Endothelial cell of umbilical vein (primary cell): ENCODE measurements at regions not wholly inside any gene's neighbourhood (a gene's known extent, or its start where the extent isn't known, plus 50 kb on each side); places are given as distances from the start of the nearest gene placed in this dataset.

Experiments
- BruUV-seq: library from RNA; stranded (reverse); fragments of 400-500 nt; replicated peaks from 2 replicates; lab custom pipeline; 2021; lab: Mats Ljungman, UMichigan
- CTCF ChIA-PET: fragments of 300-600, 350-600 bp; sonication (Branson Sonifier 250); formaldehyde crosslinking; loops from one replicate; lab custom pipeline; 2021; ENCODE audit warnings: antibody characterized with exemption, inconsistent platforms; lab: Charles Lee
- POLR2A ChIA-PET: fragments of 300-600, 350-600 bp; sonication (Branson Sonifier 250); formaldehyde crosslinking; loops from one replicate; lab custom pipeline; 2021; ENCODE audit warnings: antibody characterized with exemption, inconsistent platforms; lab: Charles Lee
- DNase-seq: peaks from one replicate; pipeline ENCODE4 v3.0.0-alpha.2; 2011; ENCODE audit warnings: low read depth, low spot score
- FAIRE-seq: peaks from 2 replicates; lab custom pipeline; 2011; peaks lifted over from hg19 to GRCh38; lab: Jason Lieb, UNC
- H2AFZ ChIP-seq: 2 replicates; pipeline ENCODE4 v1.6.0; 2012; ENCODE audit warnings: low read depth, low read length, control low read depth, inconsistent platforms
- H3K27ac ChIP-seq: 2 replicates; pipeline ENCODE4 v1.5.1; 2011; ENCODE audit warnings: low read depth, mild to moderate bottlenecking, control low read depth, low read length, moderate library complexity; ENCODE audit not compliant: insufficient read depth
- H3K27me3 ChIP-seq, 2 experiments: 2 replicates each; pipeline versions ENCODE4 v1.6.0 to v1.6.1; 2011; ENCODE audit warnings: low read length in 2 of 2, mixed read lengths in 1 of 2; ENCODE audit not compliant: control insufficient read depth in 2 of 2, insufficient read depth in 2 of 2
- H3K36me3 ChIP-seq, 2 experiments: 2 replicates in 1 of 2; 3 replicates in 1 of 2; pipeline ENCODE4 v1.5.1; 2011; ENCODE audit warnings: low read length in 2 of 2, mild to moderate bottlenecking in 1 of 2, moderate library complexity in 1 of 2; ENCODE audit not compliant: control insufficient read depth in 2 of 2, insufficient read depth in 2 of 2; ENCODE audit errors: extremely low read depth in 1 of 2
- H3K4me1 ChIP-seq: 3 replicates; pipeline ENCODE4 v1.5.1; 2011; ENCODE audit warnings: mild to moderate bottlenecking, low read length; ENCODE audit not compliant: control insufficient read depth, insufficient read depth; ENCODE audit errors: extremely low read depth
- H3K4me2 ChIP-seq: 2 replicates; pipeline ENCODE4 v1.6.1; 2011; ENCODE audit warnings: low read length, control low read depth, mixed read lengths; ENCODE audit not compliant: insufficient read depth
- H3K4me3 ChIP-seq, 3 experiments: fragments of 200-600 bp in 1 of 3; sonication (generic), shearing (Covaris generic) in 1 of 3; replicated peaks in 1 of 3; 2 replicates each; pipeline ENCODE4 v1.5.1; 2011 to 2016; ENCODE audit warnings: control low read depth in 3 of 3, low read length in 3 of 3, mild to moderate bottlenecking in 2 of 3, inconsistent platforms in 1 of 3, low read depth in 1 of 3, moderate library complexity in 1 of 3; ENCODE audit not compliant: insufficient read depth in 1 of 3
- H3K79me2 ChIP-seq: 2 replicates; pipeline ENCODE4 v1.6.0; 2012; ENCODE audit warnings: low read length, inconsistent platforms; ENCODE audit not compliant: control insufficient read depth, insufficient read depth
- H3K9ac ChIP-seq: replicated peaks from 2 replicates; pipeline ENCODE3; 2011; ENCODE audit warnings: low read length, control low read depth; ENCODE audit not compliant: insufficient read depth; ENCODE audit errors: extremely low read depth
- H3K9me1 ChIP-seq: replicated peaks from 3 replicates; pipeline ENCODE4 v1.6.0; 2011; ENCODE audit warnings: mild to moderate bottlenecking, low read length; ENCODE audit not compliant: control insufficient read depth, insufficient read depth; ENCODE audit errors: extremely low read depth
- H3K9me3 ChIP-seq: replicated peaks from 2 replicates; pipeline ENCODE4 v1.5.1; 2012; ENCODE audit warnings: low read length, inconsistent platforms; ENCODE audit not compliant: control insufficient read depth, insufficient read depth
- H4K20me1 ChIP-seq: replicated peaks from 2 replicates; pipeline ENCODE3; 2011; ENCODE audit warnings: mild to moderate bottlenecking, low read length; ENCODE audit not compliant: control insufficient read depth, insufficient read depth; ENCODE audit errors: extremely low read depth
- EZH2 ChIP-seq: IDR thresholded peaks from 2 replicates; pipeline ENCODE4 v1.6.1; 2012; ENCODE audit warnings: borderline replicate concordance, low read depth, mild to moderate bottlenecking, moderate library complexity, low read length, inconsistent platforms; ENCODE audit not compliant: severe bottlenecking
- FOS ChIP-seq: IDR thresholded peaks from 2 replicates; pipeline ENCODE4 v1.6.1; 2011; ENCODE audit warnings: mild to moderate bottlenecking, low read length, moderate library complexity, borderline replicate concordance; ENCODE audit not compliant: insufficient read depth
- GATA2 ChIP-seq: IDR thresholded peaks from 2 replicates; pipeline ENCODE4 v1.7.0; 2011; ENCODE audit warnings: low read depth, mild to moderate bottlenecking, moderate library complexity, mixed read lengths, low read length; ENCODE audit not compliant: insufficient read length, insufficient read depth
- JUN ChIP-seq: IDR thresholded peaks from 2 replicates; pipeline ENCODE4 v1.6.1; 2011; ENCODE audit warnings: borderline replicate concordance, low read depth; ENCODE audit not compliant: insufficient read length, insufficient read depth
- MYC ChIP-seq: IDR thresholded peaks from one replicate; pipeline ENCODE4 v1.6.1; 2011; ENCODE audit warnings: mild to moderate bottlenecking, low read depth, low read length
- POLR2A ChIP-seq: IDR thresholded peaks from 2 replicates; pipeline ENCODE4 v1.6.1; 2012; ENCODE audit warnings: low read depth, mild to moderate bottlenecking, control low read depth, low read length
- POLR2AphosphoS5 ChIP-seq: IDR thresholded peaks from 2 replicates; pipeline ENCODE4 v1.6.1; 2012; ENCODE audit warnings: low read depth, mild to moderate bottlenecking, control low read depth, low read length, moderate library complexity; ENCODE audit not compliant: insufficient read depth
- dilution Hi-C: fragments of 300-500 bp; cut with MboI; formaldehyde crosslinking; loops from one replicate; pipeline ENCODE4 v1.15.0; 2019; ENCODE audit warnings: low sequenced_read_pairs; ENCODE audit not compliant: extremely low pct_ligation_motif_present
- intact Hi-C: fragments of 100-400 bp; cut with micrococcal nuclease; formaldehyde crosslinking; loops from one replicate; pipeline ENCODE4 v1.10.0; 2022
- TF ChIP-seq, protein P1 (sequence below), 2 donors: IDR thresholded peaks; 1 replicate in 1 of 2; 2 replicates in 1 of 2; pipeline ENCODE4 v1.5.1; 2011; ENCODE audit warnings: low read length in 2 of 2, mild to moderate bottlenecking in 2 of 2, moderate library complexity in 2 of 2, control low read depth in 1 of 2, inconsistent platforms in 1 of 2, low read depth in 1 of 2; ENCODE audit not compliant: insufficient read depth in 1 of 2; ENCODE audit errors: extremely low read depth in 1 of 2
- TF ChIP-seq, protein P2 (sequence below): IDR thresholded peaks from 2 replicates; pipeline ENCODE4 v1.6.1; 2011; ENCODE audit not compliant: insufficient read depth, insufficient read length

DNA sequence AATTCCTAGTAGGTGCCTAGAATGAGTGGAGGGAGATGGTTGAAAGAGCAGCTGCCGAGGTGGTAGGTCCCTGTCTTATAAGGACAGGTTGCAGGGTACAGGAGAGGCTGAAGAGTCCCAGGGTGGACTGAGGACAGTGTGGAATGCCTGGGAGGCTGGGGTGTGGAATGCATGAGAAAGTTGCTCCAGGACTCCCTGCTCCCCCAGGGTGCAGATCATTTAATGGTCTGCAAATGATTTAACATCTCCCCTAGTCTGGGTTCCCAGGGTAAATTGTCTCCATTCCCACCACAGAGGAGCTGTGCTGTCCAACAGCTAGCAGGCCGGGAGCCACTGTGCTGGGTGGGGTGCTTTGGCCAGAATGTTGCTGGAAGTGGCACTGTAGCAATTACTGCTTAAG, 76.0 kb downstream of the CD83 start:
- intact Hi-C loops, result no loop called here
- Histone ChIP-seq H3K4me1 (no peaks in the 10 kb centered on the region), H3K4me3 (no peak overlapping the region), H4K20me1 (no peaks in the 10 kb centered on the region), H3K9me1 (no peaks in the 10 kb centered on the region), H3K9ac (no peak overlapping the region), H3K27ac (no peak overlapping the region), H3K79me2 (no peaks in the 10 kb centered on the region), H3K4me2 (no peak overlapping the region), H2AFZ (no peak overlapping the region), H3K9me3 (no peaks in the 10 kb centered on the region), H3K36me3 (no peaks in the 10 kb centered on the region), H3K27me3 (no peaks in the 10 kb centered on the region)
- FAIRE-seq (no peak), DNase-seq (no peak)
- no peak for TF ChIP-seq GATA2
- TF ChIP-seq FOS, result no peak
- TF ChIP-seq, protein P1, sequence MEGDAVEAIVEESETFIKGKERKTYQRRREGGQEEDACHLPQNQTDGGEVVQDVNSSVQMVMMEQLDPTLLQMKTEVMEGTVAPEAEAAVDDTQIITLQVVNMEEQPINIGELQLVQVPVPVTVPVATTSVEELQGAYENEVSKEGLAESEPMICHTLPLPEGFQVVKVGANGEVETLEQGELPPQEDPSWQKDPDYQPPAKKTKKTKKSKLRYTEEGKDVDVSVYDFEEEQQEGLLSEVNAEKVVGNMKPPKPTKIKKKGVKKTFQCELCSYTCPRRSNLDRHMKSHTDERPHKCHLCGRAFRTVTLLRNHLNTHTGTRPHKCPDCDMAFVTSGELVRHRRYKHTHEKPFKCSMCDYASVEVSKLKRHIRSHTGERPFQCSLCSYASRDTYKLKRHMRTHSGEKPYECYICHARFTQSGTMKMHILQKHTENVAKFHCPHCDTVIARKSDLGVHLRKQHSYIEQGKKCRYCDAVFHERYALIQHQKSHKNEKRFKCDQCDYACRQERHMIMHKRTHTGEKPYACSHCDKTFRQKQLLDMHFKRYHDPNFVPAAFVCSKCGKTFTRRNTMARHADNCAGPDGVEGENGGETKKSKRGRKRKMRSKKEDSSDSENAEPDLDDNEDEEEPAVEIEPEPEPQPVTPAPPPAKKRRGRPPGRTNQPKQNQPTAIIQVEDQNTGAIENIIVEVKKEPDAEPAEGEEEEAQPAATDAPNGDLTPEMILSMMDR (IDR thresholded peaks at IDR 0.05; ENCODE audit: extremely low read depth in 1 of 2, insufficient read depth in 1 of 2, low read depth in 1 of 2, low read length in 2 of 2), result no peak
- no peak for TF ChIP-seq POLR2A
- dilution Hi-C loops, result no loop called here
- ChIA-PET POLR2A (no interaction called here), CTCF (no interaction called here)
- no TSS peak for BruUV-seq

DNA sequence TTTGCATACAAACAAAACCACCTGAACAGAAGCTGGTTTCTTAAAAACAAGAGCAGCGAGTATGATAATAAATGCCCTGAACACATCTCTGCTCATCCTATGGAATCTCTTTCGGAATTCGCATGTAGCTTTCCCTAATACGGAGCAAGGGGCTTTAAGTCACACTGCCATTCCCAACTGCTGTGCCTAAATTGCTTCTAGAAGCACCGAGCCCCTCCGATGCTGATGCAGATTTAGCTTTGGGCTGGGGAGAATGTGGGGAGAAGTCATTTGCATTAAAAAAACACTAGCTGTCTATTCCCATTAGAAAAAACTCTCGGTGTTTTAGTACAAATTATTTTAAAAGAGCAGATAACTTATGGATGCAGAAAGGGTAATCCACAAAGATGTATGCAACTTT, 76.9 kb downstream of the CD83 start:
- Histone ChIP-seq H3K9me3 (no peaks in the 10 kb centered on the region), H3K36me3 (no peaks in the 10 kb centered on the region), H3K4me1 (no peaks in the 10 kb centered on the region), H3K4me2 (no peak overlapping the region), H3K9me1 (no peaks in the 10 kb centered on the region), H3K79me2 (no peaks in the 10 kb centered on the region), H3K9ac (no peak overlapping the region), H3K27ac (no peak overlapping the region), H4K20me1 (no peaks in the 10 kb centered on the region), H3K4me3 (no peak overlapping the region), H2AFZ (no peak overlapping the region), H3K27me3 (no peaks in the 10 kb centered on the region)
- POLR2A ChIA-PET, result no interaction called here
- intact Hi-C loops, result no loop called here
- no peak for DNase-seq
- CTCF ChIA-PET, result no interaction called here
- no peak for FAIRE-seq
- BruUV-seq, result no TSS peak
- no peak for TF ChIP-seq FOS
- TF ChIP-seq, protein P1 (IDR thresholded peaks at IDR 0.05; ENCODE audit: extremely low read depth in 1 of 2, insufficient read depth in 1 of 2, low read depth in 1 of 2, low read length in 2 of 2), result no peak
- no peak for TF ChIP-seq JUN
- TF ChIP-seq GATA2, result no peak
- no peak for TF ChIP-seq POLR2A
- no peak for TF ChIP-seq POLR2AphosphoS5
- no peak for TF ChIP-seq EZH2
- TF ChIP-seq MYC, result no peak
- TF ChIP-seq, protein P2, sequence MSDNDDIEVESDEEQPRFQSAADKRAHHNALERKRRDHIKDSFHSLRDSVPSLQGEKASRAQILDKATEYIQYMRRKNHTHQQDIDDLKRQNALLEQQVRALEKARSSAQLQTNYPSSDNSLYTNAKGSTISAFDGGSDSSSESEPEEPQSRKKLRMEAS, result no peak
- dilution Hi-C loops, result no loop called here
